OCI-LY7 (cell line): ENCODE measurements at regions not wholly inside any gene's neighbourhood (a gene's known extent, or its start where the extent isn't known, plus 50 kb on each side); places are given as distances from the start of the nearest gene placed in this dataset.

Source experiments
- BruUV-seq: library from RNA; stranded (reverse); fragments of 400-500 nt; replicated peaks from 2 replicates; lab custom pipeline; 2021; lab: Mats Ljungman, UMichigan
- CTCF ChIA-PET: fragments of 300-600 bp; sonication (Branson Sonifier 250); formaldehyde crosslinking; loops from one replicate; lab custom pipeline; 2022; ENCODE audit warnings: antibody characterized with exemption; ENCODE audit not compliant: unreplicated experiment; lab: Charles Lee
- POLR2A ChIA-PET: fragments of 300-600 bp; sonication (Branson Sonifier 250); formaldehyde crosslinking; loops from one replicate; lab custom pipeline; 2022; ENCODE audit warnings: antibody characterized with exemption; lab: Charles Lee
- DNase-seq: peaks from one replicate; pipeline ENCODE4 v3.0.0-alpha.2; 2015; ENCODE audit warnings: low spot score
- H2AFZ ChIP-seq: fragments of 200-600 bp; sonication (generic), shearing (Covaris generic); 2 replicates; pipeline ENCODE4 v1.6.1; 2014; ENCODE audit warnings: mild to moderate bottlenecking, antibody characterized with exemption, low read length, moderate library complexity
- H3K27ac ChIP-seq: fragments of 200-600 bp; sonication (generic); 2 replicates; pipeline ENCODE4 v1.5.1; 2014; ENCODE audit warnings: mixed run types, low read depth, mild to moderate bottlenecking, moderate library complexity, low read length, inconsistent platforms; ENCODE audit not compliant: poor library complexity, severe bottlenecking
- H3K36me3 ChIP-seq: fragments of 200-600 bp; sonication (generic); 2 replicates; pipeline ENCODE4 v1.6.1; 2014; ENCODE audit warnings: mild to moderate bottlenecking, antibody characterized with exemption, low read length, moderate library complexity, mixed read lengths; ENCODE audit not compliant: insufficient read depth
- H3K4me1 ChIP-seq: fragments of 200-600 bp; sonication (generic); 2 replicates; pipeline ENCODE4 v1.5.1; 2014; ENCODE audit warnings: mild to moderate bottlenecking, low read length; ENCODE audit not compliant: insufficient read depth, poor library complexity, severe bottlenecking
- H3K4me2 ChIP-seq: fragments of 200-600 bp; sonication (generic); 2 replicates; pipeline ENCODE4 v1.6.1; 2014; ENCODE audit warnings: mild to moderate bottlenecking, low read length
- H3K4me3 ChIP-seq: fragments of 200-600 bp; sonication (generic); 2 replicates; pipeline ENCODE4 v1.5.1; 2014; ENCODE audit warnings: mild to moderate bottlenecking, low read depth, low read length; ENCODE audit not compliant: poor library complexity, severe bottlenecking
- H3K79me2 ChIP-seq: fragments of 200-600 bp; sonication (generic); 2 replicates; pipeline ENCODE4 v1.6.1; 2016; ENCODE audit warnings: low read depth, mild to moderate bottlenecking, low read length, moderate library complexity, mixed read lengths; ENCODE audit not compliant: insufficient read depth
- H3K9me2 ChIP-seq: fragments of 200-600 bp; sonication (generic); 2 replicates; pipeline ENCODE4 v1.6.1; 2016; ENCODE audit warnings: mild to moderate bottlenecking, low read length, mixed read lengths; ENCODE audit not compliant: insufficient read depth
- H3K9me3 ChIP-seq: fragments of 200-600 bp; sonication (generic); 2 replicates; pipeline ENCODE4 v1.6.1; 2014; ENCODE audit warnings: mild to moderate bottlenecking, mixed run types, low read length, mixed read lengths
- H4K20me1 ChIP-seq: fragments of 200-600 bp; sonication (generic); 2 replicates; pipeline ENCODE4 v1.6.1; 2014; ENCODE audit warnings: mild to moderate bottlenecking, antibody characterized with exemption, low read length, moderate library complexity, mixed read lengths; ENCODE audit not compliant: insufficient read depth
- CTCF ChIP-seq: fragments of 200-600 bp; sonication (generic); conservative IDR thresholded peaks from 2 replicates; pipeline ENCODE4 v1.5.1; 2014; ENCODE audit warnings: mild to moderate bottlenecking, antibody characterized with exemption, low read length, moderate library complexity, mixed read lengths
- EZH2phosphoT487 ChIP-seq: fragments of 200-600 bp; sonication (generic); IDR thresholded peaks from 2 replicates; pipeline ENCODE4 v1.6.1; 2018; ENCODE audit warnings: low read depth, borderline replicate concordance, mild to moderate bottlenecking, mixed run types, antibody characterized with exemption, low read length, moderate library complexity, mixed read lengths
- intact Hi-C: fragments of 100-400 bp; cut with micrococcal nuclease; formaldehyde crosslinking; loops from one replicate; pipeline ENCODE4 v1.10.0; 2022; ENCODE audit not compliant: unreplicated experiment

- Histone ChIP-seq H3K4me2 (no peak overlapping the region), H4K20me1 (no peaks in the 10 kb centered on the region), H3K36me3 (no peaks in the 10 kb centered on the region), H3K4me3 (no peak overlapping the region), H3K9me2 (no peaks in the 10 kb centered on the region), H2AFZ (no peak overlapping the region), H3K79me2 (no peaks in the 10 kb centered on the region), H3K4me1 (no peaks in the 10 kb centered on the region), H3K27ac (no peak overlapping the region), H3K9me3 (no peaks in the 10 kb centered on the region)
- POLR2A ChIA-PET: interaction anchor here (0.6 to 0.8 kb wide), 2 partner anchors 50 to 502 kb away, joined by 3 read pairs; no protein-coding TSS in a partner anchor
- TF ChIP-seq EZH2phosphoT487: no peak
- BruUV-seq: no TSS peak
- intact Hi-C loops: no loop called here
- CTCF ChIA-PET: no interaction called here
- DNase-seq: no peak
These were observed 505.8 kb downstream of the EPHA3 start for GRCh38 chr3:89613241-89613640.

DNA sequence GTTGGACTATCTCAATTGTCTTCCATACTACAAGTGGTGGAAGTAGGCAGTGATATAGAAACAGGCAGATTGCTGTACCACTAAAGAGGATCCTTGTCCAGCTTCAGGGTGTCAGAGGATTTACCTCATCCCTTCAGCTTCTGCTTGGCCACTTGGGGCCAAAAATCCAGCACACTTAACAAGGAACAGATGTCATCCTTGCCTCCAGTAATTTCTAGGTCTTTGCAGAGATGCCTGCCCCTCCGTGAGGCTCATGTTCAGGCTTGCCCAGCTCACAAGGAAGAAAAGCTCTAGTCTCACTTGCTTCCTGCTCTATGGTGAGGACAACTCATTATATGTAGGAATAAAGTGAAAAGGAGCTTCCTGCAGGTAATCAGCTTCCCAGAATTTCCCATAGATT is 510.3 kb downstream of the EPHA3 start:
- BruUV-seq: no TSS peak
- POLR2A ChIA-PET: no interaction called here

GRCh38 chr3:89619263-89619662 is 511.8 kb downstream of the EPHA3 start:
- no peak overlapping the region for H3K4me3 ChIP-seq
- DNase-seq: no peak
- H3K79me2 ChIP-seq: no peaks in the 10 kb centered on the region
- ChIA-PET POLR2A (no interaction called here), CTCF (no interaction called here)
- no peaks in the 10 kb centered on the region for H3K4me1 ChIP-seq
- TF ChIP-seq EZH2phosphoT487 (no peak), CTCF (no peak)
- H2AFZ ChIP-seq: no peak overlapping the region
- H4K20me1 ChIP-seq: no peaks in the 10 kb centered on the region
- no peak overlapping the region for H3K4me2 ChIP-seq
- H3K9me2 ChIP-seq: no peaks in the 10 kb centered on the region
- no TSS peak for BruUV-seq
- intact Hi-C loops: no loop called here
- H3K36me3 ChIP-seq: no peaks in the 10 kb centered on the region
- no peak overlapping the region for H3K27ac ChIP-seq
- H3K9me3 ChIP-seq: no peaks in the 10 kb centered on the region

More for the DNA sequence above, 510.3 kb downstream of the EPHA3 start:
- Histone ChIP-seq H3K36me3 (no peaks in the 10 kb centered on the region), H2AFZ (no peak overlapping the region), H3K9me3 (no peaks in the 10 kb centered on the region), H3K4me1 (no peaks in the 10 kb centered on the region), H3K27ac (no peak overlapping the region), H3K4me3 (no peak overlapping the region), H3K9me2 (no peaks in the 10 kb centered on the region), H4K20me1 (no peaks in the 10 kb centered on the region), H3K79me2 (no peaks in the 10 kb centered on the region), H3K4me2 (no peak overlapping the region)
- intact Hi-C loops: loop anchor here (2.0 kb wide), 1 partner anchor 41 kb away; no protein-coding TSS in a partner anchor
- CTCF ChIA-PET: no interaction called here
- DNase-seq: no peak
- TF ChIP-seq EZH2phosphoT487: no peak
- TF ChIP-seq CTCF: no peak
